Choroid plexus epithelial cell (primary cell): ENCODE measurements at regions not wholly inside any gene's neighbourhood (a gene's known extent, or its start where the extent isn't known, plus 50 kb on each side); places are given as distances from the start of the nearest gene placed in this dataset.

Source experiments
- DNase-seq: peaks from one replicate; pipeline ENCODE4 v3.0.0-alpha.2; 2010; ENCODE audit warnings: low read depth
- H3K4me3 ChIP-seq: 2 replicates; pipeline ENCODE4 v1.5.1; 2011; ENCODE audit warnings: low read depth, mild to moderate bottlenecking, control low read depth, low read length, moderate library complexity
- TF ChIP-seq, protein P1 (sequence below): conservative IDR thresholded peaks from 2 replicates; pipeline ENCODE4 v1.5.1; 2011; ENCODE audit warnings: low read depth, mild to moderate bottlenecking, control low read depth, inconsistent platforms, low read length, moderate library complexity

DNA sequence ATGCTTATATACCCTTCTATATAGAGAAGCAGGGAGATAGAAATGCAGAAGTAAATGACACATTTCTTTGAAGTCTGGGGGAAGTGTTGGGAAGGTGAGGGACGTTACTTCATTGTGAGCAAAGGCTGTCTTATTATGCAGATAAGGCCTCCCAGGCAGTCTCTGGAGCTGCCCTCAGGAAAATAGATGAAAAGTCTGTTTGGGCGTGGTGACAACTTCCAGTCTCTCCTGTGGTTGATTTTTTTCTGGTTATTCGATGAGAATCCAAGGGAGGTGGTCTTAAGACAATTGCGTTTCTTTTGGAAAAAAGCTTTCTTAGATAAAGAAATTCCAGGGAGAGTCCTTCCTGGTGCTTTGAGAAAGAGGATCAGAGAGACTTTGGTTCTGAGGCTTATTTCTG lies 84.0 kb downstream of the NEUROD6 start:
- H3K4me3 ChIP-seq, result no peak overlapping the region
- DNase-seq, result no peak
- TF ChIP-seq, protein P1, sequence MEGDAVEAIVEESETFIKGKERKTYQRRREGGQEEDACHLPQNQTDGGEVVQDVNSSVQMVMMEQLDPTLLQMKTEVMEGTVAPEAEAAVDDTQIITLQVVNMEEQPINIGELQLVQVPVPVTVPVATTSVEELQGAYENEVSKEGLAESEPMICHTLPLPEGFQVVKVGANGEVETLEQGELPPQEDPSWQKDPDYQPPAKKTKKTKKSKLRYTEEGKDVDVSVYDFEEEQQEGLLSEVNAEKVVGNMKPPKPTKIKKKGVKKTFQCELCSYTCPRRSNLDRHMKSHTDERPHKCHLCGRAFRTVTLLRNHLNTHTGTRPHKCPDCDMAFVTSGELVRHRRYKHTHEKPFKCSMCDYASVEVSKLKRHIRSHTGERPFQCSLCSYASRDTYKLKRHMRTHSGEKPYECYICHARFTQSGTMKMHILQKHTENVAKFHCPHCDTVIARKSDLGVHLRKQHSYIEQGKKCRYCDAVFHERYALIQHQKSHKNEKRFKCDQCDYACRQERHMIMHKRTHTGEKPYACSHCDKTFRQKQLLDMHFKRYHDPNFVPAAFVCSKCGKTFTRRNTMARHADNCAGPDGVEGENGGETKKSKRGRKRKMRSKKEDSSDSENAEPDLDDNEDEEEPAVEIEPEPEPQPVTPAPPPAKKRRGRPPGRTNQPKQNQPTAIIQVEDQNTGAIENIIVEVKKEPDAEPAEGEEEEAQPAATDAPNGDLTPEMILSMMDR, result no peak

GRCh38 chr7:31254926-31255325 lies 85.6 kb downstream of the NEUROD6 start:
- no peak overlapping the region for H3K4me3 ChIP-seq
- TF ChIP-seq, protein P1, result no peak
- no peak for DNase-seq

DNA sequence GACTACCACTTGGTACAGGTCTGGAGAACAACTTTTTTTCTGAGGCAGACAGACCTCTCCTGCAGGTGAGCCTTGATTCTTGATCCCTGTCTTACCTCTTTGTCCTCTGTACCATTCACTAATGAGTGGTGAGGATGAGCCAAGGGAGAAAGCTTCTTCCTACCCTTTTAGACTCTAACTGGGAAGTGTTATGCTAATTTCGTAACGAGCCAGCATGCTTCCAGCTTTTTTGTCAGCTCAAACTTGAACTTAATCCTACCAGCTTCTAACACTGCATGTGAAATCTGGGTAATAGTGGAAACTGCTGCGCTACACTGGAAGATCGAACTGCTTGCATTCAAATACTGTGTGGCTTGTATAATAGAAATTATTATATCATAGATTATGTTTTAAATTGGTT lies 87.0 kb downstream of the NEUROD6 start:
- TF ChIP-seq, protein P1, result no peak
- no peak overlapping the region for H3K4me3 ChIP-seq
- no peak for DNase-seq

- TF ChIP-seq, protein P1, result no peak
- DNase-seq, result no peak
Observed at GRCh38 chr7:31251441-31251840, 89.1 kb downstream of the NEUROD6 start.

GRCh38 chr7:31249671-31250070 lies 90.9 kb downstream of the NEUROD6 start:
- TF ChIP-seq, protein P1, result no peak
- DNase-seq, result no peak

More at GRCh38 chr7:31251441-31251840, 89.1 kb downstream of the NEUROD6 start:
- H3K4me3 ChIP-seq, result no peak overlapping the region

GRCh38 chr7:31236868-31237267 lies 103.7 kb downstream of the NEUROD6 start:
- H3K4me3 ChIP-seq, result no peak overlapping the region
- no peak for DNase-seq
- TF ChIP-seq, protein P1, result no peak

More at GRCh38 chr7:31249671-31250070, 90.9 kb downstream of the NEUROD6 start:
- no peak overlapping the region for H3K4me3 ChIP-seq

- H3K4me3 ChIP-seq, result no peak overlapping the region
- DNase-seq, result no peak
- TF ChIP-seq, protein P1, result no peak
Observed at GRCh38 chr7:31234836-31235605, 105.5 kb downstream of the NEUROD6 start.
